GM21526 (cell line): ENCODE measurements at regions not wholly inside any gene's neighbourhood (a gene's known extent, or its start where the extent isn't known, plus 50 kb on each side); places are given as distances from the start of the nearest gene placed in this dataset.

Experiments
- ATAC-seq: cut with Tn5 transposase; IDR thresholded peaks from one replicate; pipeline ENCODE4 v1.9.1; 2021; ENCODE audit warnings: moderate library complexity; ENCODE audit not compliant: unreplicated experiment, low FRiP score

DNA sequence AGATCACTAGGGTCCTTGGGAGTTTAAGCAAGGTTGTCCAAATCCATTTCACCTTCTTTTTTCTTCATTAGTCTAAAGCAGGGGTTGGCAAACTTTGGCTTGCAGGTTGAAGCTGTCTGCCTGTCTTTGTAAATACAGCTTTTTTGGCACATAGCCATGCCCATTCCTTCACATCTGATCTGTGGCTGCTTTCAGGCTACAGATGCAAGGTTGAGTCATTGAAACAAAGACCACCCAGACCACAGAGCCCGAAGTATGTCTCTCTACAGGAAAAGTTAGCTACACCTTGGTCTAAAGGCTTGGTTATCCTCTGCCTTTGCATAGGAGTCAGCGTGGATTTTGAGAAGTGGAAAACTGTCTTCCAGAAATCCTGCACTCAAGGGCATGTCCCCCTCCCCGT is 238.1 kb upstream of the STS start:
- no peak for ATAC-seq

DNA sequence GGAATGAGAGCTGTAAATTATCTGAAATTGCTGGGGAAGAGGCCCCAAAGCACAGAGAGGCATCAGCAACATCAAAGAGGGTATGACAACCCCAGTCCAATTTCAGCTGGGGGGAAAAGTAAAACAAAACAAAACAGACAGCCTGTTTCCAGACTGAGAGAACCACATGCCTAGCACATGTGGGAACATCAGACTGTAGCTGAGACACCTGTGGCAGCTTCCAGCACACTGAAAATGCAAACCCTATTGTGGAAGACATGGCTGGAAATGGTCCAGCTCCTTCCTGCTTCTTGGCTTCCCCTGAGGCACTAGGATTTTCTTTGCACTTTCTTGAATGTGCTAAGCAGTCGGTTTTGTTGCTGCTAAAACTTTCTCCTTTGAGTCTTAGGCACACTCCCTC is 240.9 kb upstream of the STS start:
- ATAC-seq, result no peak

DNA sequence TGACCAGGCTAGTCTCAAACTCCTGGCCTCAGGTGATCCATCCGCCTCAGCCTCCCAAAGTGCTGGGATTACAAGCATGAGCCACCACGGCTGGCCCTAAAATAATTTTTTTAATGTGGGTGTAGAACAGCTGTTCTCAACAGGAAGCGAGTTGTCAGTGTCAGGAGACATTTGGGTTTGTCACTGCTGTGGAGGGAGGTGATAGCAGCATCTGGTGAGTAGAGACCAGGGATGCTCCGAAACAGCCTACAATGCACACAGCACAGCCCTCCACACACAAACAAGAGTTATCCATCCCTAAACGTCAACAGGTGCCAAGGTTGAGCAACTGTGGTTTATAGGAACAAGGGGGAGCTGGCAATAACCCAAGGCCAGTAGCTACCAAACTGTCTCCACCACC is 243.4 kb upstream of the STS start:
- no peak for ATAC-seq

DNA sequence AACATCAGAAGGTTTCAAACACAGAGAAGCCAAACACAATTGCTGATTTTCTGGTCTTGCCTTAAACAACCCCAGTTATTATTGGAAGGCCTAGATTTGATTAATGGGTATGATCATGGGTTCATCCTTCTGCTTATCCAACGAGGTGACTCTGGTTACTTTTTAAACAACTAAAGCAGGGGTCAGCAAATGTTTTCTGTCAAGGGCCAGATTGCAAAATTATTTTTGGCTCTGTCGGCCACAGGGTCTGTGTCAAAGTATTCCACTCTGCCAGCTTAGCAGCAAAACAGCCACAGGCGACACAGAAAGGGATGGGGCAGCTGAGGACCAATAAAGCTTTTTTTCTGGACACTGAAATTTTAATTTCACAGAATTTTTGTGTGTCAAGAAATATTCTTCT is 249.1 kb upstream of the STS start:
- ATAC-seq, result no peak

DNA sequence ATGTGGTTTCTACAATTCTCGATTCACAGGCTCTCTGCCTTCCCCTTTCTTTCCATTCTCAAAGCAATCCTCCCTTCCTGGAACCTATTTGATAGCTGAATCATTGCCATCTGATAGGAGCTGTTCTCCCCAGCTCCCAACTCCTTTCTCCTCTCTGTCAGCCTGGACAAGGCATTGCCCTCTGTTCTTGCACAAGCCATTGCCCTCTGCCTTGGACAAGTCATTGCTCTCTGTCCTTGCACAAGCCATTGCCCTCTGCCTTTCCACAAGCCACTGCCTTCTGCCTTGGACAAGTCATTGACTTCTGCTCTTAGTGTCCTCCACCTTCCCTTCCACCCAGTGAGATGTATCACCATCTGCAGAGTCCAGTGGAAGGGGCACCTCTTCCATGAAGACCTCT is 256.1 kb upstream of the STS start:
- ATAC-seq, result no peak

DNA sequence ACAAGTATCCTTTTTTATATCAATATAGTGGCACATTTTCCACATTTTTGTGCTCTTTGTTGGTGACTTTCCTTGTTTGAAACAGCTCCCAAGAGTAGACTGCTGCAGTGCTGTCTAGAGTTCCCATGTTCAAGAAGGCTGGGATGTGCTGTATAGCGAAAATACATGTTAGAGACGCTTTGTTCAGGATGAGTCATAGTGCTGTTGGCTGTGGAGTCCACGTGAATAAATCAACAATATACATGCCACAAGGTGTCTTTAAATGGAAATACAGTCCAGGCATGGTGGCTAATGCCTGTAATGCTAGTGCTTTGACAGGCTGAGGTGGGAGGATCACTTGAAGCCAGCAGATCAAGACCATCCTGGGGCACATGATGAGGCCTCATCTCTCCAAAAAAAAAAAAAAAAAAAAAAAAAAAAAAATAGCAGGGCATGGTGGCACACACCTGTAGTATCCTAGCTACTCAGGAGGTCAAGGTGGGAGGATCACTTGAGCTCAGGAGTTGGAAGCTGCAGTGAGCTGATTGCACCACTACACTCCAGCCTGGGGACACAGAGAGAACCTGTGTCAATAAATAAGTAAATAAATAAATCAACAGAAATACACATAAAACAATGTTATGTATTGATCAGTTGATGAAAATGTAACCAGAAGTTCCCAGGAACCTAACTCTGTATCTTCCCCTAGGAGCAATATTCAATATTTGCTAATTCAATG is 256.8 kb upstream of the STS start:
- ATAC-seq, result no peak

DNA sequence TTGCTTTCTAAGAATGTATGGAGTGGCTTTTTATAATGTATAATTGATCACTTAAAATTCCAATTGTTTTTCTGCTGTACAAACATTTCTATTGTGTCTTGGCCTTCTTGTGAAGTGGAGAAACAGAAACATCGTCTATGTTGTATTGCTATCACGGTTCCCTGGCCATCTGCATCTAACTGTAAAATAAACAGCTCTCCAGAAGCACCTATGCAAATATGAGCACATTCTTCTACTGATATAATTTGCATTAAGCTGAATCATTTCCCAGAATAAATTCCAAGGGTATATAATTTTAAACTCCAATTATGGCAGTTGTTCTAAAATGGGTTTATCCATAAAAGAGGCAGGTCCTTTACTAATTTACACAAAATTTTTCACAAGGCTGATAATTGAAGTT is 261.6 kb upstream of the STS start:
- ATAC-seq, result no peak

DNA sequence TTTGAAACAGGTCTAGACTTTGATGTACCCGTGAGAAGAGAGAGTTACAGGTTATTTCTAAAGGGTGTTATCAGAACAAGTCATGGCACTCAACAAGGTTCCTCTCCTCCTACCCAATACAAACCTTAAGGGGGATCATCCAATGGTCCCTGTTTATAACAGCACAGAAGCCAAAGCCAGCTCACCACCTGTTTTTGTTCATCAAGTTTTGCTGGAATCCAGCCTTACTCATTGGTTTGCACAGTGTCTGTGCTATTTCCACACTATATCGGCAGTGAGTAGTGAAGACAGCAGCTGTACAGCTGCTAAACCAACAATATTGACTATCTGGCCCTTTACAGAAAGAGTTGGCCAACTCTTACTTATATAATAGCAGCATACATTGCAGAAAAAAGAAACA is 262.1 kb upstream of the STS start:
- ATAC-seq, result no peak

DNA sequence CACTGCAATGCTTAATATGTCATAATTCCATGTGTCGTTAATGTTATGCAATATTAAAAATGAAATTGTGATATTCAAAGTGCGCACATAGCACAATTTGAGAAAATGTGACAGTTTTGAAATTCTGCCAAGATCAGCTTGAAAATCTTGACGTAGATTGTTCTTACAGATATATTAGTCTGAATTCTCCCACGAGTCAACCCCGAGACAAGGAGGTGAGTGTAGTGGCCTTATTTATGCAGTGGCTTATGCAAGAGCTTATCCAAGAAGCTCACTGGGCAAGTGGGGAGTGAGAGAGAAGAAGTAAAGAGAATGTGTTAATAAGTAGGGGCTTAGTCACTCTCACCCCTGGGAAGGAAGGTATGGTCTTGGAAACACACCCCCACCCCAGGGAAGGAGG is 286.1 kb upstream of the STS start:
- ATAC-seq, result no peak

DNA sequence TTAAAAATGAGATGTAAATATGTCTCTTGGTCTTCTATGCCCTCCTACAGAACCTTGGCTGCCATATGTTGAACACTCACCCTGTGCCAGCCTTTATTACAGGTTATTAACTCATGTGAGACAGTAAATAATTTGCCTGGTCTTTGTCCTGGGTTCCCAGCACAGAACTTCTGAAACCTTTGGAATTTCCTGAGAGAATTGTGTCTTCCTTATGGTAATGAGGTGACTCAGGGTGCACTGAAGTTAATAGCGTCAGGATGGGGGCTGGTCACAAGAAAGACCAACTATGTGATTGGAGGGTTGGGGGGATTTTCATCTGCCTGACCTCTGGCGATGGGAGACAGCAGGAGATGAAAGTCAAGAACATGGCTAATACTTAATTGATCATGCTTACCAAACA is 289.8 kb upstream of the STS start:
- ATAC-seq, result no peak

DNA sequence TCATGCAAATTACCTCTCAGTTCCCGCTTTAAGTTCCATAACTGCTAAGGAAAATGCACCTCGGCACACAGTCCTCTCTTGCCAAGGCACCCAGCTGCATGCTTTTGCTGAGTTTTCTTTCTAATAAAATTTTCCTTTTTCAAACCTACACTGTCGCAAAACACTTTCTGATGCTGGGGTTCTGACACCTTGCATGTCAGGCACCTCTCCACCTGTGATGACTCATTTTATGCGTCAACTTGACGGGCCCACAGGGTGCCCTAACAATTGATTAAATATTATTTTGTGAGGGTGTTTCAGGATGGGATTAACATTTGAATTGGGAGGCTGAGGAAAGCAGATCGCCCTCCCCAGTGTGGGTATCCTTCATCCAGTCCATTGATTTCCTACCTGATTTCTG is 291.0 kb upstream of the STS start:
- ATAC-seq, result no peak

DNA sequence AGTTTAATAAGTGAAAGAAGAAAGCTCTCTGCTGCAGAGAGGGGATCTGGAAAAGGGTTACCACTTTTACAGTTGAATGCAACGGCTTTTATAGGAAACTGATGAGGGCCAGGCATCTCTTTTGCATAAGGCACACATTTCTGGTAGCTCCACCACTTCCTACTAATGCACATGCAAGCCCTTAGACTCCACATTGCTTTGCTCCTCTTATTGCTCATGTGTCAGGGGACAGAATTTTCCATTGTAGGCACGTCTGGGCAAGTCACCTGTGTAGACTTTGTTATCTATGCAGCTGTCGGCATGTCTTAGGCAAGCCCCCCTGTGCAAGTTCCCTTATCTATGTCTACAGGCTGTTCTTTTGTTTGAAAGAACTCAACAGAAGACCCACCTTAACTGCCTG is 294.6 kb upstream of the STS start:
- no peak for ATAC-seq

DNA sequence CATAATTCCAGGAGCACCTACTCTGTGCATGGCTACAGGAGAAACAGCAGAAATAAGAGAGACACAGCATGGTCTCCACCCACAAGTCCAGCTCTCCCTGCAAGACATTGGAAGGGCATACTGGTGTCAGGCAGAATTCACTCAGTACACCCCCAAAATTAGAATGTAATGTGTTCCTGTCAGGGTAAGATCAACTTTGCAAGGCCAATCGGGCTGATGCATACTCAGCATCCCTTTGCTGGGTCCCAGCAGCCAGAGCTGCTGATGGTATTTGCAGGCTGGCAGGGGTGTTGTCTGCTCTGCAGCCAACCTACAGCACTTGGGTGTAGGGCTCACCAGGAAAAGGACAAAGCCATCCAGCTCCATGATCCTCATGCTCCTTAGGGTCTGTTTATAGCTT is 295.4 kb upstream of the STS start:
- ATAC-seq, result no peak

DNA sequence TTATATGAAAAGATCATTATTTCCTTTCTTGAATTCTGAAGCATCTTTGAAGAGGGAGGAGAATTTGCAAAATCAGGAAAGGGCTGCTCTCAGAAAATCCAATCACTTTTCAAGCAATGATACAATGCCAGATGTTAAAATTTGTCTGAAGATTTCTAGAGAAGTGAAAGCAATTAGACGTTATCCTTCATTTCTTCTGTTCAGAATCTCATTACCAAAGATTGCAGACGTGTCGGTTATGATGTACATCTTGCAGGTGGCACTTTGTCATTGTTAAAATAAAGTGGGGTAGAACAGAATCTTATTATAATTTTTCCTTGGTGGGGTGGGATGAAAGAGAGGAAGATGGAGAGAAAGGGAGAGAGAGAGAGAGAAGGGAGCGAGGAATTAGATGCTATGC is 296.4 kb upstream of the STS start:
- no peak for ATAC-seq

DNA sequence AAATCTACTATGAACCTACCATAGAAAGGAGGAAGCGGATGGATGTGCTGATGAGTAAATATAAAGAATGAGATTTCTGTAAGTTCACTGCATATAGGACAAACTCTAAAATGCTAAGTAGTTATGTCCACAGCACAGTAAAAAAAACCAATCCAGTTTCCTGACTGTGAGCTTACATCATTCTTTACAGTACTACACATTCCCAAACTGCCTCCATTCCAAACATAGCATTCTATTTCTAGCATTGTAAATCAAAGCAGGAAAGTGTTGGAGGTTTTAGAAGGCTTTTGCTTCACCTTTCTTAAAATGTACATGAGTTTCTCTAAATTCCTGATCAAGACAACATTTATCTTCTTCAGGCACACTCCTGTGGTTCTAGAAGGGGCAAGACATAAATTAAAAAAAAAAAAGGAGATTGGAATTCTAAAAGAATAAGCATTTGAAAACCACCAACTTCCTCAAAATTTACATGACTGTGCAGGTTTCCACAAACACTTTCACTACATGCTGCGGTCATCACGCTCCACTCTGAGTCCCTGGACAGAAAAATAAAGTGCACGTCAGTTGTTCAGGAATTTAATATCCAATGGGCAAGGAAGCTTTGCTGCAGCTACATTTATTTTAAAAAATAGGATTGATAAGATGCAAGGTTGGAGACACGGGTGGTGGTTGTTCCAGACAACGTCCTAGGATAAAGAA is 297.6 kb upstream of the STS start:
- ATAC-seq, result no peak

DNA sequence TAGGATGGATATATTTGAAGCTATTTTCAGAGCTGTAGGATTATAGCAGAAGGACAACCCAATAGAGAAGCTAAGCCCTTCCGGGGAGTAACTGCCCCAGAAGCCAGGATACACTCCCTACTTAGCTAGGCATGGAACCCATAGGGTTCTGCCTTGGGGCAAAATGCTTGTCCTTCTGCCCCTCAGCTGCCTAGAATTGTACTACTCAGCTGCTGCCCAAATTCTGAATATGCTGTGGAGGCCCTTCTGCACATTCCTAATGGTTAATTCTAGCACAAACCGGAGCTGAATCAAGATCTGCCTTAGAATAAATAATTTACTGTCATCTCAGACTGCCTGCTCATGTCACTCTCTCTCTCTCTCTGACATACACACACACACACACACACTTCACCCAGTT is 297.7 kb upstream of the VCX3A start:
- no peak for ATAC-seq

DNA sequence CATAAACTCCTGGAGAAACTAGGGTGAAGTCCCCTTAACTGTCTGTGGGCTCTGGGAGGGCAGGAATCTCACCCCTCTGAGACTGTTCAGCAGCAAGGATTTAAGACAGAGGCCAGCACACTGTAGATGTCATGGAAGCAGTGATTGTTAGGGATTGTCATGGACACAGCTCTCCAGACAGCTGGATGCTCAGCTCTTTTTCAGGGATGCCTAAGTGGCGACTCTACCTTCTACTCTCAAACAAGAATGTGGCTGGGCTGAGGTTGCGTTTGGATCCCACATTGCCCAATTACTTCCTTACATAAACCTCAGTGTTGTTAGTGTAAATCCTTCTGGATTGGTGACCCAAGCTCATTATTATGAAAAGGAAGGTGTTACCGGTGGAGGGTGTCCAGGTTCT is 291.9 kb upstream of the VCX3A start:
- ATAC-seq, result no peak

DNA sequence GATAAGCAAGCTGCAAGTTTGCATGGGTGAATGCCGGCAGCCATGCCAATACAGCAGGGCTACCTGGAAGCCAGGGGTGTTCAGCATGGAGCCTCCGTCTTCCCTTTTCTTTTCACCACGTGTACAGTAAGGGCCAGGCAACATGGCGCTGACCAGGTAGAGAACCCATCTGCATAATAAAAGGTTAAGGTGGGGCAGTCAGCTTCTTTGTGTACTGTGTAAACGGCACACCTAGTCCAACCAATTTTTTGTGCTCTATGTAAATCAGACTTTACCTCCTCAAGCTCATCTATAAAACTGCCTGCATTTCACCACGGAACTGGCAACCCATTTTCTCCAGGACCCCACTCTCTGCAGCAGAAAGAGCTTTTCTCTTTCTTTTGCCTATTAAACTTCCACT is 286.8 kb upstream of the VCX3A start:
- no peak for ATAC-seq

DNA sequence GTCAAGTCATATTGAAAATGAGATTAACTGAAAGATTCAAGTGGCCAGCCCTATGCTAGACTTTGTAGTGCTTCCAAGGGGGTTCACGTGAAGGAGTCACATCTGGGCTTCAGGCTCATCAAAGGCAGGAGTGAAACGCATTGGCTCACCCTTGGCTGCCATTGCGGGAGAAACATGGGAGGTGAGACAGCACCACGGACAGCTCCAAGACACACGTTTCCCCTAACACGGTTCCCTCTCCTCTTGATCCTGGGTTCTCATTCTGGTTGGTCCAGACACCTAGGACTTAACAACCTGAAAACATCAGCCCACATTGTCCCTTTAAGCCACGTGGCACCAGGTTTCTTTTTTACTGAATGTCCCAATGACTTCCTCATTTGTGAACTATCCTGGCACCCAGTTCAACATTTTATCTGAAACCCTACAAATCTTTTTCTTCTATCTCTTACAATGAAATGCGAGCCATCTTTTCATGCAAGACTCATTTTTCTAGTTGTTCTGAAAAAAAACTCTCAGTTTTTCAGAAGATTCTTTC is 279.0 kb upstream of the VCX3A start:
- no peak for ATAC-seq

DNA sequence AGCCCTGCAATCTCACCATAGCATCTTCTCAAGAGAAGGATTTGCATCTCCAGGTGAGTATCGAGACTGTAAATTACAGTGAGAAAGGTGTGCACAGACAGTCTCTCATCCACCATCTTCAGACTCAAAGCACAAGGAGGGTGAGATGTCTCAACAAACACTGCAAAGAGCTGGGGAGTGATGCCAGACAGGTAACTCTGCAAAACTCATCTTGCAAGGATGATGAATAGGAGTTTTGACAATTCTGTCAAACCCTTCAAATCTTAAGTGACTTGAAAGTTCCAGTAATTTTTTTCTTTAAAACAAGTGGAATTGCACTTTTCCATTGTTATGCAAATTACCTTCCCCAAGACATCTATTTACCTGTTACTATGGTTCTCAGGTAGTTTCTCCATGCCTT is 277.2 kb upstream of the VCX3A start:
- no peak for ATAC-seq

DNA sequence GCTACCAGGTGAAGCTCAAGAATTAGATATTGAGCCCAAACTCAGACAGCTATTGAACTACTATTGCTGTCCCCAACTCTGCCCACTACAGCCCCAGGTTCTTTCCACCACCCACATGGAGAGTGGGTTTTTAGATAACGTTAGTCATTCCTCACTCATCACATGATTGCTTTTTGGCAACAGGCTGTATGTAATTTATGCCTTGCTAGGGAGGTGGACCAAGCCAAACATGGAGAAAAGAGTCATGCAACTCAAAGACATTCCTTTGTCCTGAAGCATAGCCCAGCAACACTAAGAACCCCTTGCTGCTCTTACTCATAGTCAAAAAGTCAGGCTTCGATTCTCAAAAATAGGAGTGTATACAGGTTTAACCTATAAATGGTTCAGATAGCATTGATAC is 275.9 kb upstream of the VCX3A start:
- no peak for ATAC-seq

DNA sequence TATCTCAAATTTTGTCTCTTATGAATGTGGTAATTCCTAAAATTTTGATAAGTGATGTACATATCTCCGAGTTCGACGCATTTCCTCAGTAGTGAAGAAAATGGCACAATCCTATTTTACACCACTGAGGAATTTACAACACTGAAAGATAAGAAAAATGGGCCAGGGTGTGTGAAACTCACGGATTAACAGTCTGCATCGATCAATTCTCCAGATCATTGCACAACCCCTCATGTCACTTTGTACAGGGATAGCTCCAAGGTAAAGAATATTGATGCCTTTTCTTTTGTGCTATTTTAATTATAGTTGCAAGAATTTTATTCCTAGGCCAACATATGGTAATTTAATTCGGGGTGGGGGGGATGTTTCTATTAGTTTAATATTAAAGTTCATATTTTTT is 268.7 kb upstream of the VCX3A start:
- ATAC-seq, result no peak
